Stimulated activated CD4-positive, alpha-beta T cell treated with anti-CD3 and anti-CD28 coated beads, TNF-alpha, amount 100 ng/mL, for 1 hour (primary cell): ENCODE measurements at regions not wholly inside any gene's neighbourhood (a gene's known extent, or its start where the extent isn't known, plus 50 kb on each side); places are given as distances from the start of the nearest gene placed in this dataset.
"Not testable (repeated sequence)": the region's sequence is repeated elsewhere in the genome, so short reads cannot be mapped to it uniquely, and the experiment has no call there.

Experiments used
- DNase-seq, 3 donors: peaks; one replicate each; pipeline ENCODE4 v3.0.0-alpha.2; 2020; ENCODE audit warnings: low read depth in 3 of 3, low spot score in 1 of 3

DNA sequence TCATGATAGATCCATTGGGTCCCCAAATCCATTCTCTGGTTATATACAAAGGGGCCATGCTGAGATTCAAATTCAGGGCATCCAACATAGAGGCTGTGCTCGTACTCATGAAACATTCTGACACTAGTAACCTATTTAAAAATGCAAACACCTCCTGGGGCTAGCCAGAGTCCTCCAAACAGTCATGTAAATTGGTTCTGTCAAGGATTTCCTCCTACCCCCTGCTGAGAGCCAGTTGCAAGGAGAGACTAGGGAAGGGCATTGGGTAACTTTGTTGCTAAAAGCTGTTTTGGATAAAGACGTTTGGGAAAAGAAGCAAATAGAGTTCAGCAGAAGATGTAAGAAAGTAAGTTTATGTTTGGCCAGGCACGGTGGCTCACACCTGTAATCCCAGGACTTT lies 81.6 kb upstream of the FRG2C start:
- not testable (repeated sequence) for DNase-seq

DNA sequence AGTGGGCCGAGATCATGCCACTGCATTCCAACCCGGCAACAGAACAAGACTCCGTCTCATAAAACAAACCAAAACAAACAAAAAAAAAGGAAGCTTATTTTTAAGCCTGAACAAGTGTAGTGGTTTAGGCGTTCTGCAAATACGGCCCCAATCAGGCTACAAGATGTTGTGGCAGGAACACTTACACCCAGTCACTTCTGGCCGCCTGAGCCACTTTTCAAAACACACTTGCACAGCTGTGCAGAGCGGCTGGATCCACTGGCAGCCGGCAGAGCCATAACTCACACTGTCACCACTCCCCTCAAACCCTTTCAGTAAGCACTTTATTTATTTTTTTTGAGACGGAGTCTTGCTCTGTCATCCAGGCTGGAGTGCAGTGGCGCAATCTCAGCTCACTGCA lies 81.0 kb upstream of the FRG2C start:
- not testable (repeated sequence) for DNase-seq

DNA sequence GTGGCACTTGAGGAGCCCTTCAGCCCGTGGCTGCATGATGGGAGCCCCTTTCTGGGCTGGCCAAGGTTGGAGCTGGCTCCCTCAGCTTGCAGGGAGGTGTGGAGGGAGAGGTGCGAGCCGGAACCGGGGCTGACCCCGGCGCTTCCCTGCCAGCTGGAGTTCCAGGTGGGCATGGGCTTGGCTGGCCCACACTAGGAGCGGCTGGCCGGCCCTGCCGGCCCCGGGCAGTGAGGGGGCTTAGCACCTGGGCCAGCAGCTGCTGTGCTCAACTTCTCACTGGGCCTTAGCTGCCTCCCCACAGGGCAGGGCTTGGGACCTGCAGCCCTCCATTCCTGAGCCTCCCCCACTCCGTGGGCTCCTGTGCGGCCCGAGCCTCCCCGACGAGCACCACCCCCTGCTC lies 76.4 kb upstream of the FRG2C start:
- DNase-seq, result not testable (repeated sequence)

DNA sequence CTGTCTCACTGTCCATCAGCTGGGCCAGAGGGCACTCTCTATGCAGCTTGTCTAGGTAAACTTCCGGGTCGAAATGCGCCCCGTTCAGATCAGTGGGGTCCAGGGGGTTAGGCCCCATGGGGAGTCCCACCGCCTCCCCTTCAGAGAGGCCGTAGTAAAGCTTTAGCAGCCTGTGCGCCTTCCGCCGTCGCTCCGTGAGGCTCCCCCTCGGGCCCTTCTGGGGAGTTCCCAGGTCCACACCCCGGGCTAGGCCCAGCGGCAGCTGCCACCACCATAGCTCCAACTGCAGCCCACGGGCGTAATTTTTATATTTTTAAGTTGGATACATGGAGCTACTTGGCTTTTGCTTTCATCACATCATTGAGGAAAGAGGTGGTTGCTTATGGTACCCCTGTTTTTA lies 73.7 kb upstream of the FRG2C start:
- not testable (repeated sequence) for DNase-seq

DNA sequence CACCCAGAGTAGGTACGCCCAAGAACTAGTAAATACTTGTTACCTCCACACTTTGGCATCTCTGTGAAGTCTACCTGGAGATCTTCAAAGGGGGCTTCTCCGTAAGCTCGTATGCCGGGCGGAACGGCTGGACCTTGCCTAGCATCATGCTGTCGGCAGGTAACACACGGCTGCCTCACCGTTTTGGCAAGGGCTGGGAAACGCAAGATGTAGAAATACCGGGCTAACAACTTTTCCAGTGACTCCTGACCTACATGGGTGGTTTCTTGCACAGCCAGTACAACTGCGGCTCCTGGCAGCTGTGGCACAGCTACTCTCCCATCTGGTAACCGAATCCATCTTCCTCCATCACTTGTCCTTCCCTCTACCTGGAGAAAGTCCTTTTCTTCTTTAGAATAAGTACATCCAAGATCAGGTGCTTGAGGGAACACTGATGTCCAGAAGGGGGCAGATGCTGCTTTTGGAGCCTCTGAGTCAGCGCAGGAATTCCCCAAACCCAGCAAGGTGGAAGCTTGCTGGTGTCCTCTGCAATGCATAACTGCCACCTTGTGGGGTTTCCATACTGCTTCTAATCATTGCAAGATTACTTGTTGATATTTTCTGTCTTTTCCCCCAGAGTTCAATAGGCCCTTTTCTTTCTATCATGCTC lies 59.7 kb upstream of the FRG2C start:
- not testable (repeated sequence) for DNase-seq

DNA sequence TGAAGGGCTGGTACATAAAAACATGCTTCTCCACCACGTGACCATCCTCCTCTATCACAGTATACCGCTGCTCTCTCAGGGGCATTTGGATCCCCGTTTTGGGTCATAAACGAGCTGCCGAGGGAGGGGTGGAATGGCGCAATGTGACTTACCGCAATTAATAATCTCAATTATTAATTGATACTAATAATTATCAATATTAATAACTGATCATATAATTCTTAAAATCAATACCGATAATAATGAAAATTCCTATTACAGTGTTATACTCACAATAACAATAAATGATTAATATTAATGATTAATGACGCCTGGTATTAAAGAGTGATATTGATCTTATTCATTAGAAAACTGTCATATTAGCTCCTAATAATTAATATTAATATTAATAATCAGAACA lies 56.1 kb upstream of the FRG2C start:
- not testable (repeated sequence) for DNase-seq

DNA sequence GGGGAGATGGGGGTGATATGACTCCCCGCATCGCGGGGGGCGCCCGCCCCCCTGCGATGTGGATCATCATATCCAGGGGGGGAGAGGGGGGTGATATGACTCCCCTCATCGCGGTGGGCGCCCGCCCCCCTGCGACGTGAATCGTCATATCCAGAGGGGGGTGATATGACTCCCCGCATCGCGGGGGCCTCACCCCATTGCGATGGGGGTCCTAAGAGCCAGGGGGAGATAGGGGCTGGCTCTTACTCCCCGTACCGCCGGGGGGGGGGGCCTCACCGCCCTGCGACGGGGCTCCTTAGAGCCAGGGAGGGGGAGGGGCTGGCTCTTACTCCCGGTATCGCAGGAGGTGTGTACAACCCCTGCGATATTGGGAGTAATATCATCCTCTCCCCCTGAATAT lies 54.5 kb upstream of the FRG2C start:
- not testable (repeated sequence) for DNase-seq

DNA sequence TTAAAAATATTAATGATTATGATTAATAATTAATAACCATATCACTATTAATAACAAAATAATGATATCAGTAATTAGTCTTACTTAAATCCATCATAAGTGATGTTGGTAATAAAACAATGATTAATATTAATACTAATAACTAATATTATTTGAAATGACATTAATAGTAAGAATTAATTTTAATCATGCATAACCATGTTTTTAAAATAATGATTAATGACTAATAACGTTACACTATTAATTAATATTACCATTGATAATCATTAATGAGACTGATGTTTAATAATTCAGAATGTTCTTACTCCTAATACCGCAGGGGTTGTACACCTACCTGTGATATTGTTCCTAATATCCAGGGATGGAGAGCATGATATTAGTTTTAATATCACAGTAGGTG lies 53.4 kb upstream of the FRG2C start:
- no peak for DNase-seq

DNA sequence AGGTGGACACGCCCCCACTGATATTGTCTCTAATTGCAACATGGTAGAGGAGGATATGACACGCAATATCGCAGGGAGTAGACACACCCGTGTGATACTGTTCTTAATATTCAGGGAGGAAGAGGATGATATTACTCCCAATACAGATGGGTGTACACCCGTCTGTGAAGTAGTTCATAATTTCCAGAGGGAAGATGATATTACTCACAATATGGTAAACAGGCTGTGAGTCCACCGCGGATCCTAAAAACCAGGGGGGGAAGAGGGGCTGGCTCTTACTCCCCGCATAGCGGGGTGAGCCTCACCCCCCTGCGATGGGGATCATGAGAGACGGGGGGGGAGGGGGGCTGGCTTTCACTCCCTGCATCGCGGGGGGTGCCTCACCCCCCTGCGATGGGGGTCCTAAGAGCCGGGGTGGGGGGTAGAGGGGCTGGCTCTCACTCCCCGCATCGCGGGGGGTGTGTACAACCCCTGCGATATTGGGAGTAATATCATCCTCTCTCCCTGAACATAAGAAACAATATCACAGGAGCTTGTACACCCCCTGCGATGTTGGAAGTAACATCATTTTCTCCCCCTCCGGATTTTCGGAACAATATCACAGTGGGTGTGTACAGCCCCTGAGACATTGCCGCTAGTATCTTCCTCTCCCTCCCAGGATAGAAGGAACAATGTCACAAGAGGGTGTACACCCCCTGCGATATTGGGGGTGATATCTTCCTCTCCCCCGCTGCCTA lies 52.2 kb upstream of the FRG2C start:
- not testable (repeated sequence) for DNase-seq
